Ovary (tissue), 7 donors: ENCODE measurements at regions not wholly inside any gene's neighbourhood (a gene's known extent, or its start where the extent isn't known, plus 50 kb on each side); places are given as distances from the start of the nearest gene placed in this dataset.
"Not testable (repeated sequence)": the region's sequence is repeated elsewhere in the genome, so short reads cannot be mapped to it uniquely, and the experiment has no call there.

Source experiments
- DNase-seq, 5 donors: peaks; one replicate each; pipeline ENCODE4 v3.0.0-alpha.2; 2019 to 2020
- H3K27ac ChIP-seq, 2 donors: fragments of 200-600 bp; one replicate each; pipeline versions ENCODE4 v1.5.1 to v1.8.0; 2019 to 2022
- H3K27me3 ChIP-seq: fragments of 200-600 bp; one replicate; pipeline ENCODE4 v1.8.0; 2022
- H3K36me3 ChIP-seq: fragments of 200-600 bp; sonication (generic); one replicate; pipeline ENCODE4 v1.5.1; 2019
- H3K4me1 ChIP-seq: one replicate; pipeline ENCODE4 v1.8.1; 2013; ENCODE audit warnings: mild to moderate bottlenecking, moderate library complexity; ENCODE audit not compliant: insufficient read depth
- H3K4me3 ChIP-seq: fragments of 200-600 bp; sonication (generic); one replicate; pipeline ENCODE4 v1.5.1; 2017
- H3K9me3 ChIP-seq, 2 donors: fragments of 200-600 bp in 1 of 2; sonication (generic) in 1 of 2; one replicate each; pipeline versions ENCODE4 v1.5.1 to v1.8.1; 2013 to 2019; ENCODE audit warnings: mild to moderate bottlenecking in 1 of 2, moderate library complexity in 1 of 2
- EP300 ChIP-seq: sonication (generic); formaldehyde crosslinking; IDR thresholded peaks from one replicate; pipeline ENCODE4 v1.6.1; 2017; ENCODE audit warnings: antibody characterized with exemption
- POLR2A ChIP-seq: fragments of 450-650 bp; IDR thresholded peaks from one replicate; pipeline ENCODE4 v1.6.1; 2017; ENCODE audit warnings: antibody characterized with exemption, mild to moderate bottlenecking, moderate library complexity
- WGBS, 3 donors: extraction: QIAGEN DNeasy Blood & Tissue Kit in 1 of 3; methylation state at CpG; one replicate each; pipeline versions ENCODE4 v1.1.5 to v1.1.7; 2013 to 2017; 5-methylcytosine and 5-hydroxymethylcytosine counted together
- intact Hi-C, 4 donors: fragments of 100-400 bp; cut with DNase I; formaldehyde crosslinking; loops; one replicate each; pipeline versions ENCODE4 v1.11.0 to v1.15.1; 2022 to 2023
- TF ChIP-seq, protein P1 (sequence below), 3 donors: fragments of 450-650 bp in 2 of 3; fragments of 200-600 bp in 1 of 3; IDR thresholded peaks; one replicate each; pipeline versions ENCODE4 v1.5.1 to v1.8.0; 2016 to 2022; ENCODE audit warnings: antibody characterized with exemption in 3 of 3, mild to moderate bottlenecking in 1 of 3
- donor health status: DM: no; HTN: no; CAD: no; lungs with moderate emphysema.
- donor health status: DM: no; HTN: no; CAD: no.
- donor health status: Bipolar disorder and iron deficiency.
- donor health status: DM: no; HTN: no; CAD: no.
- donor health status: DM: yes; HTN: yes; CAD: no.

DNA sequence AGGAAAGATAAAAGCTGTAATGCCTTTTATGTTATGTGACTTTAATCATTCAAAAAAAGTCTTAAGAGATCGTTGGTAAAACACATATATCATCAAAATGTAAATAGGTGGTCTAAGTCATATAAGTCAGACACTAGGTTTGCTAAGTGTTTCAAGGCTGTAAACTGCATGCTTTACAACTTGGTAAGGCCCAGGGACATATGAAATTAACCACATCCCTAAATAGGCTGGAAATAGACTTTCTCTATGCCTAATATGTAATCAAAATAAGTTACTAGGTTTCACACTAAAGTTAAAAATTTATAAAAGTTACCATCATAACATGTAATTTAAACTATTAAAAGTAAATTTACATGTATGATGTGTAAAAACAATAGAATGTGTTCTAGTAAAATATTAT, 946.3 kb upstream of the LRATD1 start:
- no peak overlapping the region for H3K27ac ChIP-seq
- intact Hi-C loops: no loop called here
- H3K9me3 ChIP-seq: no peaks in the 10 kb centered on the region
- WGBS, 3 donors: 76 to 90% (median 85%) methylated on average over 1 of the region's 1 CpG
- H3K36me3 ChIP-seq: no peaks in the 10 kb centered on the region
- TF ChIP-seq POLR2A: no peak
- TF ChIP-seq, protein P1, sequence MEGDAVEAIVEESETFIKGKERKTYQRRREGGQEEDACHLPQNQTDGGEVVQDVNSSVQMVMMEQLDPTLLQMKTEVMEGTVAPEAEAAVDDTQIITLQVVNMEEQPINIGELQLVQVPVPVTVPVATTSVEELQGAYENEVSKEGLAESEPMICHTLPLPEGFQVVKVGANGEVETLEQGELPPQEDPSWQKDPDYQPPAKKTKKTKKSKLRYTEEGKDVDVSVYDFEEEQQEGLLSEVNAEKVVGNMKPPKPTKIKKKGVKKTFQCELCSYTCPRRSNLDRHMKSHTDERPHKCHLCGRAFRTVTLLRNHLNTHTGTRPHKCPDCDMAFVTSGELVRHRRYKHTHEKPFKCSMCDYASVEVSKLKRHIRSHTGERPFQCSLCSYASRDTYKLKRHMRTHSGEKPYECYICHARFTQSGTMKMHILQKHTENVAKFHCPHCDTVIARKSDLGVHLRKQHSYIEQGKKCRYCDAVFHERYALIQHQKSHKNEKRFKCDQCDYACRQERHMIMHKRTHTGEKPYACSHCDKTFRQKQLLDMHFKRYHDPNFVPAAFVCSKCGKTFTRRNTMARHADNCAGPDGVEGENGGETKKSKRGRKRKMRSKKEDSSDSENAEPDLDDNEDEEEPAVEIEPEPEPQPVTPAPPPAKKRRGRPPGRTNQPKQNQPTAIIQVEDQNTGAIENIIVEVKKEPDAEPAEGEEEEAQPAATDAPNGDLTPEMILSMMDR (IDR thresholded peaks at IDR 0.05): no peak
- no peak for TF ChIP-seq EP300
- DNase-seq: no peak
- H3K4me3 ChIP-seq: no peak overlapping the region
- no peaks in the 10 kb centered on the region for H3K27me3 ChIP-seq
- no peaks in the 10 kb centered on the region for H3K4me1 ChIP-seq

DNA sequence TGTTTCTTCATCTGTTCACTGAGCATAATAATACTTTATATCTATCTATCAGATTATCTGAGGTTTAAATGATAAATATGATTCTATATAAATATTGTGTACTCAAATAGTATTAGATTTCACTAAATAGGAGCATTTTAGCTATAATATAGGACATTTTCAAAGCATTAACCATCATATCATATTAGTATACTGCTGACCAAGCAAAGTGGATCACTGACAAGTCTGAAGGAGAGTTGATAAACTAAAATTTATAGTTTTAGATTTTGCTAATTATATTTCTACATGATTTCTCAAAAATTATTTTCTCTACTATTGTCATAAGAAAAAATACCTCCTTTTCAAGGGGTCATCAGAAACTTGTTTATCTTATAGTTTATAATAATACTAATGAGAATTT, 937.8 kb upstream of the LRATD1 start:
- Histone ChIP-seq H3K4me1 (no peaks in the 10 kb centered on the region), H3K27ac (no peak overlapping the region), H3K4me3 (no peak overlapping the region), H3K36me3 (no peaks in the 10 kb centered on the region), H3K27me3 (no peaks in the 10 kb centered on the region), H3K9me3 (no peaks in the 10 kb centered on the region)
- no peak for DNase-seq
- no peak for TF ChIP-seq EP300
- TF ChIP-seq, protein P1 (IDR thresholded peaks at IDR 0.05): no peak
- no peak for TF ChIP-seq POLR2A
- intact Hi-C loops: no loop called here

DNA sequence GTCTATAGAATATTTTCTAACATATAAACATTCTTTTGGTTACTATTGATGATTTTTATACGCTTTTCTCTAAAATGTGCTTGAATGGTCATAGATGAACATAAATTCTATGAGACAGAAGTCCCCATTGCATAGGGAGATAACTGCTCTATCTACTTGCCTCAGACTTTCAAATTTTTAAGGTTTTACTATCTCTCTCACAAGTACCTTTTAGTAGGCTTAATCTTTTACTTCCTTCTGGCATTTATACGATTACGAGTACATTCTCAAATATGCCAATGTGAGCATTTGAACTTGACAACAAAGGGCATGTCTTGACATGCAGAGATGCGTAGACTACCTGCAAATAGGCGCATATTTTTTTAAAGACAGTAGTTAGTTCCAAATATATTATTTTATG, 935.9 kb upstream of the LRATD1 start:
- 95 to 97% (median 95%) methylated on average over 5 of the region's 5 CpGs for WGBS, 3 donors
- no peaks in the 10 kb centered on the region for H3K27me3 ChIP-seq
- no peak overlapping the region for H3K27ac ChIP-seq
- no peak overlapping the region for H3K4me3 ChIP-seq
- DNase-seq: no peak
- H3K36me3 ChIP-seq: no peaks in the 10 kb centered on the region
- TF ChIP-seq EP300 (no peak), POLR2A (no peak)
- TF ChIP-seq, protein P1 (IDR thresholded peaks at IDR 0.05): no peak
- no peaks in the 10 kb centered on the region for H3K4me1 ChIP-seq
- H3K9me3 ChIP-seq: no peaks in the 10 kb centered on the region
- intact Hi-C loops: no loop called here

DNA sequence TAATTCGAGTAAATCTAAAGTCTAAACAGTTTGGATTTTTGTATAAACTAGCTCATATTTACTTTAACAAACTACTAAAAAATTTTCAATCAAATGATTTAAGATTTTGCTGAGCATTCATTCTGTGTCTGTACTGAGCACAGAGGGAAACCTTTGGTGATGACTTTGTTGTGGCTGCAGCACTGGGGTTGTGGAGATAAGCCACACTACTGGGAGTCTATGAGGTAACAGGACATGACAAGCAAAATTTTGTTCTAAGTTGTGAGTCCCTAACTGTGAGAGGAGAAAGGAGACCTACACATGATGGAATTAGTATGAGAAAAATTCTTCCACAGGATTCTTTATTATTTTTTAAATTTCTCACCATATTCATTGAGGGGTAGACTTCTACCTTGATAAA, 933.7 kb upstream of the LRATD1 start:
- H3K27ac ChIP-seq: no peak overlapping the region
- no peaks in the 10 kb centered on the region for H3K36me3 ChIP-seq
- TF ChIP-seq EP300: no peak
- no peak for TF ChIP-seq POLR2A
- TF ChIP-seq, protein P1 (IDR thresholded peaks at IDR 0.05): no peak
- no peaks in the 10 kb centered on the region for H3K4me1 ChIP-seq
- intact Hi-C loops: no loop called here
- no peak for DNase-seq
- no peaks in the 10 kb centered on the region for H3K9me3 ChIP-seq
- no peak overlapping the region for H3K4me3 ChIP-seq
- WGBS, 3 donors: 12 to 44% (median 15%) methylated on average over 1 of the region's 1 CpG
- no peaks in the 10 kb centered on the region for H3K27me3 ChIP-seq

GRCh38 chr2:13699939-13700338, 932.6 kb upstream of the LRATD1 start:
- H3K9me3 ChIP-seq, H3K27ac ChIP-seq, H3K36me3 ChIP-seq, H3K4me1 ChIP-seq, DNase-seq, H3K27me3 ChIP-seq, H3K4me3 ChIP-seq, intact Hi-C loops: not testable (repeated sequence)
- 79 to 89% (median 84%) methylated on average over 4 of the region's 4 CpGs for WGBS, 3 donors
